K562 (cell line): ENCODE measurements at regions not wholly inside any gene's neighbourhood (a gene's known extent, or its start where the extent isn't known, plus 50 kb on each side); places are given as distances from the start of the nearest gene placed in this dataset.

Experiments used
- ATAC-seq: fragments of 200-7000 bp; cut with Tn5 transposase; 3 replicates; pipeline ENCODE4 v1.9.1; 2020; ENCODE audit warnings: moderate library complexity
- BruUV-seq: library from RNA; stranded (reverse); fragments of 400-500 nt; replicated peaks from 2 replicates; lab custom pipeline; 2021; lab: Mats Ljungman, UMichigan
- CTCF ChIA-PET: fragments of 300-600 bp; formaldehyde crosslinking; extraction: SDS; loops from one replicate; lab custom pipeline; 2021; ENCODE audit warnings: low intra/inter-chr PET ratio; lab: Yijun Ruan, JAX
- POLR2A ChIA-PET: fragments of 300-600, 350-650 bp; sonication (Branson Sonifier 250); formaldehyde crosslinking; extraction: SDS; loops from one replicate; lab custom pipeline; 2021; ENCODE audit warnings: antibody characterized with exemption, inconsistent platforms; lab: Yijun Ruan, JAX
- DNase-seq, 4 experiments: peaks; one replicate each; pipeline versions ENCODE4 v3.0.0 to v3.0.0-alpha.2; 2011 to 2018; ENCODE audit warnings: low spot score in 3 of 4, mixed read lengths in 3 of 4; ENCODE audit errors: extremely low read depth in 1 of 4
- FAIRE-seq: peaks from 2 replicates; lab custom pipeline; 2011; peaks lifted over from hg19 to GRCh38; lab: Jason Lieb, UNC
- H2AFZ ChIP-seq: 2 replicates; pipeline ENCODE4 v1.6.0; 2011; ENCODE audit warnings: low read depth, low read length, control low read depth, inconsistent platforms
- H3K27ac ChIP-seq: fragments of 200-600 bp; 3 replicates; pipeline ENCODE4 v1.8.0; 2011; ENCODE audit warnings: low read depth, mild to moderate bottlenecking, control low read depth, inconsistent platforms, low read length, moderate library complexity, mixed read lengths; ENCODE audit errors: extremely low read depth
- H3K27me3 ChIP-seq, 2 experiments: fragments of 300-600 bp in 1 of 2; 2 replicates in 1 of 2; 3 replicates in 1 of 2; pipeline versions ENCODE4 v1.6.0 to v1.8.0; 2011; ENCODE audit warnings: inconsistent platforms in 2 of 2, low read length in 2 of 2, mild to moderate bottlenecking in 1 of 2, mixed read lengths in 1 of 2, moderate library complexity in 1 of 2; ENCODE audit not compliant: control insufficient read depth in 2 of 2, insufficient read depth in 2 of 2
- H3K36me3 ChIP-seq: fragments of 300-600 bp; 3 replicates; pipeline ENCODE4 v1.8.0; 2011; ENCODE audit warnings: mild to moderate bottlenecking, low read length, inconsistent platforms; ENCODE audit not compliant: control insufficient read depth, insufficient read depth
- H3K4me1 ChIP-seq, 2 experiments: fragments of 200-600 bp in 1 of 2; replicated peaks in 1 of 2; 2 replicates in 1 of 2; 3 replicates in 1 of 2; pipeline versions ENCODE4 v1.5.1 to v1.8.0; 2011; ENCODE audit warnings: inconsistent platforms in 2 of 2, low read length in 2 of 2, mild to moderate bottlenecking in 1 of 2, mixed read lengths in 1 of 2, moderate library complexity in 1 of 2; ENCODE audit not compliant: control insufficient read depth in 2 of 2, insufficient read depth in 2 of 2
- H3K4me2 ChIP-seq: 2 replicates; pipeline ENCODE4 v1.6.1; 2011; ENCODE audit warnings: low read length, control low read depth, inconsistent platforms, mixed read lengths; ENCODE audit not compliant: insufficient read depth
- H3K4me3 ChIP-seq: fragments of 200-600 bp; sonication (generic), shearing (Covaris generic); 2 replicates; pipeline ENCODE4 v1.5.1; 2016; ENCODE audit warnings: control low read depth, inconsistent platforms
- H3K79me2 ChIP-seq: fragments of 200-600 bp; 3 replicates; pipeline ENCODE4 v1.8.0; 2011; ENCODE audit warnings: low read length, inconsistent platforms; ENCODE audit not compliant: control insufficient read depth, insufficient read depth
- H3K9ac ChIP-seq, 2 experiments: 2 replicates each; pipeline versions ENCODE4 v1.6.0 to v1.6.1; 2011; ENCODE audit warnings: low read depth in 2 of 2, low read length in 2 of 2, control low read depth in 1 of 2, inconsistent platforms in 1 of 2, mild to moderate bottlenecking in 1 of 2, mixed read lengths in 1 of 2; ENCODE audit not compliant: insufficient read depth in 1 of 2
- H3K9me1 ChIP-seq: one replicate; pipeline ENCODE4 v1.6.0; 2011; ENCODE audit warnings: inconsistent platforms, mild to moderate bottlenecking, low read length, moderate library complexity; ENCODE audit not compliant: control insufficient read depth, insufficient read depth
- H3K9me3 ChIP-seq: replicated peaks from 2 replicates; pipeline ENCODE4 v1.5.1; 2011; ENCODE audit warnings: low read depth, low read length, inconsistent platforms; ENCODE audit not compliant: control insufficient read depth, insufficient read depth
- H4K20me1 ChIP-seq: replicated peaks from 2 replicates; pipeline ENCODE4 v1.6.1; 2011; ENCODE audit warnings: low read length, inconsistent platforms, mixed read lengths; ENCODE audit not compliant: control insufficient read depth, insufficient read depth
- ATF7 ChIP-seq: fragments of 450-650 bp; IDR thresholded peaks from 2 replicates; pipeline ENCODE4 v1.7.1; 2014; ENCODE audit warnings: mild to moderate bottlenecking, moderate library complexity
- CTBP1 ChIP-seq: fragments of 450-650 bp; IDR thresholded peaks from 2 replicates; pipeline ENCODE4 v1.6.1; 2016; ENCODE audit warnings: borderline replicate concordance
- E2F3 ChIP-seq: fragments of 250-450 bp; sonication (Bioruptor Pico); IDR thresholded peaks from 2 replicates; pipeline ENCODE4 v1.4.0; 2020; ENCODE audit warnings: mild to moderate bottlenecking
- JUND ChIP-seq, 2 experiments: IDR thresholded peaks; 2 replicates in 1 of 2; 3 replicates in 1 of 2; pipeline ENCODE4 v1.6.1; 2011; ENCODE audit warnings: borderline replicate concordance in 2 of 2, low read depth in 2 of 2, low read length in 2 of 2, improper control_type of control experiment in 1 of 2, missing biosample characterization in 1 of 2, missing genetic modification characterization in 1 of 2, missing genetic modification reagents in 1 of 2
- POLR2AphosphoS2 ChIP-seq: IDR thresholded peaks from 2 replicates; pipeline ENCODE4 v1.6.1; 2012; ENCODE audit warnings: low read length, improper control_type of control experiment
- RCOR1 ChIP-seq, 2 experiments: IDR thresholded peaks; 2 replicates each; pipeline ENCODE4 v1.6.1; 2012; ENCODE audit warnings: low read depth in 2 of 2, low read length in 2 of 2, borderline replicate concordance in 1 of 2, improper control_type of control experiment in 1 of 2
- REST ChIP-seq, 2 experiments: fragments of 450-650 bp; formaldehyde crosslinking in 1 of 2; IDR thresholded peaks; 2 replicates each; pipeline versions ENCODE4 v1.4.0 to v1.6.1; 2014 to 2020; ENCODE audit warnings: mild to moderate bottlenecking in 2 of 2, borderline replicate concordance in 1 of 2, low read depth in 1 of 2
- SMAD2 ChIP-seq: fragments of 150-350 bp; IDR thresholded peaks from 2 replicates; pipeline ENCODE4 v1.6.1; 2014; ENCODE audit warnings: low read depth, mild to moderate bottlenecking, low read length
- ZBTB9 ChIP-seq: fragments of 450-650 bp; formaldehyde crosslinking; IDR thresholded peaks from 2 replicates; pipeline ENCODE4 v1.4.0; 2020; ENCODE audit warnings: mild to moderate bottlenecking, moderate library complexity
- ZNF395 ChIP-seq: fragments of 200-800 bp; sonication (Bioruptor generic); IDR thresholded peaks from 2 replicates; pipeline ENCODE4 v1.6.1; 2017; ENCODE audit warnings: missing genetic modification characterization, missing compliant biosample characterization
- ZNF76 ChIP-seq: fragments of 250-450 bp; sonication (Bioruptor Pico); IDR thresholded peaks from 2 replicates; pipeline ENCODE4 v1.4.0; 2020; ENCODE audit warnings: mild to moderate bottlenecking, moderate library complexity, borderline replicate concordance
- WGBS: fragments of 100-300 bp; shearing (Covaris generic); methylation state at CpG from one replicate; pipeline ENCODE4 v1.1.6; 2016; ENCODE audit warnings: low coverage, mixed read lengths; ENCODE audit not compliant: insufficient coverage; ENCODE audit errors: missing lambda C conversion rate; 5-methylcytosine and 5-hydroxymethylcytosine counted together
- in situ Hi-C: fragments of 300-500 bp; cut with MboI; formaldehyde crosslinking; loops from 4 replicates; pipeline ENCODE4 v1.15.0; 2018; ENCODE audit warnings: inconsistent platforms, mixed read lengths
- intact Hi-C: fragments of 100-400 bp; cut with micrococcal nuclease; formaldehyde crosslinking; loops from 2 replicates; pipeline ENCODE4 v1.14.2; 2022

GRCh38 chr10:3655528-3655927 is 129.5 kb downstream of the KLF6 start:
- WGBS = 3% methylated on average over 7 of the region's 7 CpGs
- H3K27me3 ChIP-seq = peaks cover 0 to 9% of the 10 kb centered on the region in 2 experiments; a peak in 2 of 5 replicates
- H3K9me1 ChIP-seq = no peaks in the 10 kb centered on the region
- no peak overlapping the region for H2AFZ ChIP-seq
- ChIA-PET POLR2A (interaction anchor here (0.6 to 1.6 kb wide), 5 partner anchors 9 to 130 kb away, joined by 3 to 7 read pairs (median 4); partner anchors contain the start of gene KLF6), CTCF (no interaction called here)
- no peak overlapping the region for H3K4me3 ChIP-seq
- no peaks in the 10 kb centered on the region for H3K36me3 ChIP-seq
- H4K20me1 ChIP-seq = no peaks in the 10 kb centered on the region
- FAIRE-seq (no peak), DNase-seq (no peak), ATAC-seq (peak; percentile 27; the same call in 2 of the 3 replicates)
- H3K9ac ChIP-seq = no peak overlapping the region
- no TSS peak for BruUV-seq
- in situ Hi-C loops = no loop called here
- H3K4me2 ChIP-seq = peak overlapping the region; percentile 29; the same call in 1 of the 2 replicates
- no peak overlapping the region for H3K27ac ChIP-seq
- H3K9me3 ChIP-seq = no peaks in the 10 kb centered on the region
- H3K4me1 ChIP-seq = peaks cover 0 to 12% of the 10 kb centered on the region in 2 experiments; a peak in 3 of 5 replicates
- intact Hi-C loops = no loop called here
- H3K79me2 ChIP-seq = no peaks in the 10 kb centered on the region
- TF ChIP-seq ZBTB9 (CRISPR knock-in tag) (no peak), POLR2AphosphoS2 (no peak), ZNF76 (CRISPR knock-in tag) (no peak), CTBP1 (peak; percentile 71; the same call in 1 of the 2 replicates), SMAD2 (no peak), E2F3 (CRISPR knock-in tag) (no peak), ZNF395 (CRISPR knock-in tag) (no peak), RCOR1 (IDR thresholded peaks at IDR 0.05; ENCODE audit: borderline replicate concordance in 1 of 2, low read depth in 2 of 2, low read length in 2 of 2) (peak in 1 of 2 experiments; percentile 12; a peak in 1 of 4 replicates), JUND (IDR thresholded peaks at IDR 0.05; ENCODE audit: borderline replicate concordance, low read depth, low read length) (no peak), JUND (tag; IDR thresholded peaks at IDR 0.05; ENCODE audit: borderline replicate concordance, low read depth, low read length) (peak; percentile 55; the same call in 2 of the 3 replicates), ATF7 (peak; percentile 64; the same call in 1 of the 2 replicates), REST (IDR thresholded peaks at IDR 0.05; ENCODE audit: borderline replicate concordance) (no peak), REST (CRISPR knock-in tag; IDR thresholded peaks at IDR 0.05; ENCODE audit: low read depth) (no peak)
